Heart left ventricle (tissue), 13 donors: ENCODE measurements at regions not wholly inside any gene's neighbourhood (a gene's known extent, or its start where the extent isn't known, plus 50 kb on each side); places are given as distances from the start of the nearest gene placed in this dataset.

Experiments
- POLR2A ChIP-seq, 2 donors: fragments of 450-650 bp; IDR thresholded peaks; one replicate each; pipeline ENCODE4 v1.6.1; 2017; ENCODE audit warnings: antibody characterized with exemption in 2 of 2, mild to moderate bottlenecking in 2 of 2, moderate library complexity in 2 of 2
- TF ChIP-seq, protein P1 (sequence below), 12 donors: fragments of 200-600 bp; sonication (generic) in 4 of 12; IDR thresholded peaks; one replicate each; pipeline versions ENCODE4 v1.5.0 to v1.8.0; 2018 to 2022; ENCODE audit warnings: antibody characterized with exemption in 12 of 12, mild to moderate bottlenecking in 5 of 12
- donor health status: ischemic (EF 13 %, LVEDD 7.1; RV severe dilation, severe dysfunction).
- donor health status: DM: no; HTN: yes; CAD: no.
- donor health status: DM: no; HTN: no; CAD: no.
- donor health status: ischemic (EF 25% LVEDD 6.9; RV normal size, moderate dysfunction).
- donor health status: ischemic (EF 25% LVEDD 5.7; RV mildly dilated, moderate dysfunction).
- donor health status: ischemic (EF 35%, LVEDD 5.7; RV mildly dilated, moderate dysfunction).
- donor health status: nonischemic (EF 11% LVEDD 7.7; RV severe dilation, severe dysfunction).
- donor health status: DM: yes; HTN: yes; CAD: no.
- donor health status: PGD.
- donor health status: ischemic (EF 29% LVEDD 5.4; RV normal size, mild dysfunction).
- donor health status: nonischemic (EF 23%, LVEDD 6.1; RV moderate dilation, normal function).

DNA sequence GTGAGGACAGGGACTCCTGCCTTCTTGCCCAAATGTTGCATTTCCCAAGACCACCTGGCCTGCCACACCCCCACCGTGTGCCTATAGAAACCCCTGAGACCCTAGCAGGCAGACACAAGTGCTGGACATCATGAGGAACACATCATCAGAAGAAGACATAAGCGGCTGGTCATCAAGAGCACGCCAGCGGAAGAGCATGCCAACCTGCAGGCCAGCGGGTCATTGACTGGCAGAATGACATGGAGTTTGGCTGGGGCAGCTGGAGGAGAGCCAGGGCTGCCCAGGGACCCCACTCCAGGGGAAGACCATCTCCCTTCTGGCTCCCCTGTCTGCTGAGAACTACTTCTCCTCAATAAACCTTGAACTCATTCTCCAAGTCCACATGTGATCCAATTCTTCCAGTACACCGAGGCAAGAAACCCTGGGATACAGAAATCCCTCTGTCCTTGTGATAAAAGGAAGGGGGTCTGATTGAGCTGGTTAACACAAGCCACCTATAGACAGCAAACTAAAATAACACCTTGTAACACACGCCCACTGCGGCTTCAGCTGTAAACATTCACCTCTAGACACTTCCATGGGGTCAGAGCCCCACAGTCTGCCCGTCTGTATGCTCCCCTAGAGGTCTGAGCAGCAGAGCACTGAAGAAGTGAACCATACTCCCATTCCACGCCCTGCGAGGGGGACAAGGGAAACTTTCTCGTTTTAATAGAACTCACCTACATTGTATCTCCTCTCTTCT, 164.8 kb upstream of the EMCN start:
- TF ChIP-seq, protein P1, sequence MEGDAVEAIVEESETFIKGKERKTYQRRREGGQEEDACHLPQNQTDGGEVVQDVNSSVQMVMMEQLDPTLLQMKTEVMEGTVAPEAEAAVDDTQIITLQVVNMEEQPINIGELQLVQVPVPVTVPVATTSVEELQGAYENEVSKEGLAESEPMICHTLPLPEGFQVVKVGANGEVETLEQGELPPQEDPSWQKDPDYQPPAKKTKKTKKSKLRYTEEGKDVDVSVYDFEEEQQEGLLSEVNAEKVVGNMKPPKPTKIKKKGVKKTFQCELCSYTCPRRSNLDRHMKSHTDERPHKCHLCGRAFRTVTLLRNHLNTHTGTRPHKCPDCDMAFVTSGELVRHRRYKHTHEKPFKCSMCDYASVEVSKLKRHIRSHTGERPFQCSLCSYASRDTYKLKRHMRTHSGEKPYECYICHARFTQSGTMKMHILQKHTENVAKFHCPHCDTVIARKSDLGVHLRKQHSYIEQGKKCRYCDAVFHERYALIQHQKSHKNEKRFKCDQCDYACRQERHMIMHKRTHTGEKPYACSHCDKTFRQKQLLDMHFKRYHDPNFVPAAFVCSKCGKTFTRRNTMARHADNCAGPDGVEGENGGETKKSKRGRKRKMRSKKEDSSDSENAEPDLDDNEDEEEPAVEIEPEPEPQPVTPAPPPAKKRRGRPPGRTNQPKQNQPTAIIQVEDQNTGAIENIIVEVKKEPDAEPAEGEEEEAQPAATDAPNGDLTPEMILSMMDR (IDR thresholded peaks at IDR 0.05): no peak
- TF ChIP-seq POLR2A (IDR thresholded peaks at IDR 0.05): no peak
